ENCODE measurements at regions not wholly inside any gene's neighbourhood (a gene's known extent, or its start where the extent isn't known, plus 50 kb on each side); places are given as distances from the start of the nearest gene placed in this dataset.
"Not testable (repeated sequence)": the region's sequence is repeated elsewhere in the genome, so short reads cannot be mapped to it uniquely, and the experiment has no call there.

DNA sequence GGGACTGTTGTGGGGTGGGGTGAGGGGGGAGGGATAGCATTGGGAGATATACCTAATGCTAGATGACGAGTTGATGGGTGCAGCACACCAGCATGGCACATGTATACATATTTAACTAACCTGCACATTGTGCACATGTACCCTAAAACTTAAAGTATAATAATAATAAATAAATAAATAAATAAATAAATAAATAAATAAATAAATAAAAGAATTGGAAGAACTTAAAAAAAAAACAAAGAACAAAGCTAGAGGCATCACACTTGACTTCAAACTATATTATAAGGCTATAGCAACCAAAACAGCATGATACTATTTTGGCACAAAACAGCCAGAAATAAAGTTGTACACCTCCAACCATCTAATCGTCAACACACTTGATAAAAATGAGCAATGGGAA lies 106.5 kb upstream of the NDST3 start:
- TF ChIP-seq, protein P1, sequence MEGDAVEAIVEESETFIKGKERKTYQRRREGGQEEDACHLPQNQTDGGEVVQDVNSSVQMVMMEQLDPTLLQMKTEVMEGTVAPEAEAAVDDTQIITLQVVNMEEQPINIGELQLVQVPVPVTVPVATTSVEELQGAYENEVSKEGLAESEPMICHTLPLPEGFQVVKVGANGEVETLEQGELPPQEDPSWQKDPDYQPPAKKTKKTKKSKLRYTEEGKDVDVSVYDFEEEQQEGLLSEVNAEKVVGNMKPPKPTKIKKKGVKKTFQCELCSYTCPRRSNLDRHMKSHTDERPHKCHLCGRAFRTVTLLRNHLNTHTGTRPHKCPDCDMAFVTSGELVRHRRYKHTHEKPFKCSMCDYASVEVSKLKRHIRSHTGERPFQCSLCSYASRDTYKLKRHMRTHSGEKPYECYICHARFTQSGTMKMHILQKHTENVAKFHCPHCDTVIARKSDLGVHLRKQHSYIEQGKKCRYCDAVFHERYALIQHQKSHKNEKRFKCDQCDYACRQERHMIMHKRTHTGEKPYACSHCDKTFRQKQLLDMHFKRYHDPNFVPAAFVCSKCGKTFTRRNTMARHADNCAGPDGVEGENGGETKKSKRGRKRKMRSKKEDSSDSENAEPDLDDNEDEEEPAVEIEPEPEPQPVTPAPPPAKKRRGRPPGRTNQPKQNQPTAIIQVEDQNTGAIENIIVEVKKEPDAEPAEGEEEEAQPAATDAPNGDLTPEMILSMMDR (conservative IDR thresholded peaks at IDR 0.05; ENCODE audit: low read length), result not testable (repeated sequence)
- not testable (repeated sequence) for TF ChIP-seq EZH2phosphoT487 (IDR thresholded peaks at IDR 0.05; ENCODE audit: borderline replicate concordance)
